PC-9 (cell line): ENCODE measurements at regions not wholly inside any gene's neighbourhood (a gene's known extent, or its start where the extent isn't known, plus 50 kb on each side); places are given as distances from the start of the nearest gene placed in this dataset.

Experiments
- BruUV-seq: library from RNA; stranded (reverse); fragments of 400-500 nt; replicated peaks from 2 replicates; lab custom pipeline; 2021; lab: Mats Ljungman, UMichigan
- CTCF ChIA-PET: fragments of 300-600 bp; sonication (Branson Sonifier 250); formaldehyde crosslinking; loops from one replicate; lab custom pipeline; 2022; ENCODE audit warnings: antibody characterized with exemption; lab: Charles Lee
- POLR2A ChIA-PET: fragments of 300-600 bp; sonication (Branson Sonifier 250); formaldehyde crosslinking; loops from one replicate; lab custom pipeline; 2022; ENCODE audit warnings: antibody characterized with exemption; ENCODE audit not compliant: unreplicated experiment; lab: Charles Lee
- DNase-seq, 2 experiments: peaks; one replicate each; pipeline versions ENCODE4 v3.0.0 to v3.0.0-alpha.2; 2015 to 2022; ENCODE audit warnings: mixed read lengths in 1 of 2
- H2AFZ ChIP-seq: fragments of 200-600 bp; sonication (generic); 2 replicates; pipeline ENCODE4 v1.8.1; 2017; ENCODE audit warnings: antibody characterized with exemption
- H3F3A ChIP-seq: fragments of 200-600 bp; sonication (generic); 2 replicates; pipeline ENCODE4 v1.8.1; 2017; ENCODE audit warnings: antibody characterized with exemption, mild to moderate bottlenecking, low read depth; ENCODE audit not compliant: insufficient read depth
- H3K27ac ChIP-seq: fragments of 200-600 bp; sonication (generic); 2 replicates; pipeline ENCODE4 v1.6.1; 2016; ENCODE audit warnings: mixed run types
- H3K27me3 ChIP-seq: fragments of 200-600 bp; sonication (generic); 2 replicates; pipeline ENCODE4 v1.6.1; 2016; ENCODE audit warnings: low read depth, mixed run types; ENCODE audit not compliant: insufficient read depth
- H3K36me3 ChIP-seq: fragments of 200-600 bp; sonication (generic); 2 replicates; pipeline ENCODE4 v1.6.1; 2016; ENCODE audit warnings: low read depth, mixed run types
- H3K4me1 ChIP-seq: fragments of 200-600 bp; sonication (generic); replicated peaks from 2 replicates; pipeline ENCODE4 v1.6.1; 2016; ENCODE audit warnings: mixed run types; ENCODE audit not compliant: insufficient read depth
- H3K4me2 ChIP-seq: fragments of 200-600 bp; sonication (generic); 2 replicates; pipeline ENCODE4 v1.6.1; 2017; ENCODE audit warnings: mixed run types
- H3K4me3 ChIP-seq: fragments of 200-600 bp; sonication (generic); 2 replicates; pipeline ENCODE4 v1.6.1; 2016; ENCODE audit warnings: mixed run types
- H3K79me2 ChIP-seq: fragments of 200-600 bp; sonication (generic); 2 replicates; pipeline ENCODE4 v1.6.1; 2017; ENCODE audit warnings: low read depth, mixed run types
- H3K9me2 ChIP-seq: fragments of 200-600 bp; sonication (generic); 2 replicates; pipeline ENCODE4 v1.8.1; 2017; ENCODE audit warnings: mild to moderate bottlenecking; ENCODE audit not compliant: insufficient read depth
- H3K9me3 ChIP-seq: fragments of 200-600 bp; sonication (generic); 2 replicates; pipeline ENCODE4 v1.8.1; 2016; ENCODE audit warnings: low read depth; ENCODE audit not compliant: insufficient read depth
- H4K20me1 ChIP-seq: fragments of 200-600 bp; sonication (generic); 2 replicates; pipeline ENCODE4 v1.8.1; 2017; ENCODE audit not compliant: insufficient read depth
- CTCF ChIP-seq: fragments of 200-600 bp; sonication (generic); conservative IDR thresholded peaks from 2 replicates; pipeline ENCODE4 v1.6.1; 2017; ENCODE audit warnings: mixed run types, antibody characterized with exemption, mild to moderate bottlenecking, moderate library complexity
- EZH2 ChIP-seq: fragments of 200-600 bp; sonication (generic); IDR thresholded peaks from 2 replicates; pipeline ENCODE4 v1.8.0; 2017; ENCODE audit warnings: antibody characterized with exemption, low read depth
- intact Hi-C: fragments of 100-400 bp; cut with micrococcal nuclease; formaldehyde crosslinking; loops from one replicate; pipeline ENCODE4 v1.10.0; 2022; ENCODE audit not compliant: unreplicated experiment

- ChIA-PET POLR2A (no interaction called here), CTCF (no interaction called here)
- Histone ChIP-seq H3K4me1 (peaks cover 8% of the 10 kb centered on the region; the same call in 1 of the 2 replicates), H3K27ac (no peak overlapping the region), H3K9me2 (no peaks in the 10 kb centered on the region; the same call in 1 of the 2 replicates), H3K36me3 (no peaks in the 10 kb centered on the region), H3K79me2 (no peaks in the 10 kb centered on the region), H3F3A (no peaks in the 10 kb centered on the region), H2AFZ (no peak overlapping the region), H4K20me1 (no peaks in the 10 kb centered on the region), H3K4me3 (no peak overlapping the region), H3K4me2 (no peak overlapping the region), H3K9me3 (peaks cover 3% of the 10 kb centered on the region; the same call in 1 of the 2 replicates), H3K27me3 (no peaks in the 10 kb centered on the region)
- BruUV-seq = no TSS peak
- DNase-seq = no peak
- intact Hi-C loops = no loop called here
- no peak for TF ChIP-seq CTCF
- no peak for TF ChIP-seq EZH2
These were observed 140.3 kb upstream of the RASA1 start for GRCh38 chr5:87127426-87127825.

GRCh38 chr5:87127956-87128687 lies 139.6 kb upstream of the RASA1 start:
- BruUV-seq = no TSS peak
- DNase-seq = no peak
- intact Hi-C loops = no loop called here
- Histone ChIP-seq H3K27me3 (no peaks in the 10 kb centered on the region), H3K79me2 (no peaks in the 10 kb centered on the region), H3K4me2 (no peak overlapping the region), H3K27ac (no peak overlapping the region), H3F3A (no peaks in the 10 kb centered on the region), H3K4me3 (no peak overlapping the region), H3K9me3 (no peaks in the 10 kb centered on the region), H4K20me1 (no peaks in the 10 kb centered on the region), H3K9me2 (no peaks in the 10 kb centered on the region; the same call in 1 of the 2 replicates), H3K4me1 (0 out of 2 replicates have a peak, but pooled peaks cover 2% of the 10 kb centered on the region), H3K36me3 (no peaks in the 10 kb centered on the region), H2AFZ (no peak overlapping the region)
- ChIA-PET CTCF (no interaction called here), POLR2A (no interaction called here)
- no peak for TF ChIP-seq CTCF
- TF ChIP-seq EZH2 = no peak

GRCh38 chr5:87129046-87129445 lies 138.6 kb upstream of the RASA1 start:
- CTCF ChIA-PET = no interaction called here
- H2AFZ ChIP-seq = no peak overlapping the region

More at GRCh38 chr5:87129046-87129445, 138.6 kb upstream of the RASA1 start:
- H3K4me3 ChIP-seq = no peak overlapping the region
- H3K27me3 ChIP-seq = no peaks in the 10 kb centered on the region
- intact Hi-C loops = no loop called here
- no peak overlapping the region for H3K4me2 ChIP-seq
- TF ChIP-seq CTCF = no peak
- TF ChIP-seq EZH2 = no peak
- BruUV-seq = no TSS peak
- H3K36me3 ChIP-seq = no peaks in the 10 kb centered on the region
- H3K9me2 ChIP-seq = no peaks in the 10 kb centered on the region; the same call in 1 of the 2 replicates
- no peak for DNase-seq
- no peaks in the 10 kb centered on the region for H4K20me1 ChIP-seq
- H3K9me3 ChIP-seq = no peaks in the 10 kb centered on the region
- no peak overlapping the region for H3K27ac ChIP-seq
- H3K4me1 ChIP-seq = no peaks in the 10 kb centered on the region
- H3K79me2 ChIP-seq = no peaks in the 10 kb centered on the region
- H3F3A ChIP-seq = no peaks in the 10 kb centered on the region
- POLR2A ChIA-PET = no interaction called here
